GM12878 (cell line): ENCODE measurements at regions not wholly inside any gene's neighbourhood (a gene's known extent, or its start where the extent isn't known, plus 50 kb on each side); places are given as distances from the start of the nearest gene placed in this dataset.

Experiments used
- ATAC-seq: fragments of 200-7000 bp; cut with Tn5 transposase; 3 replicates; pipeline ENCODE4 v1.9.1; 2020; ENCODE audit warnings: mild to moderate bottlenecking, moderate library complexity
- BruUV-seq: library from RNA; stranded (reverse); fragments of 400-500 nt; replicated peaks from 2 replicates; lab custom pipeline; 2021; lab: Mats Ljungman, UMichigan
- CTCF ChIA-PET: fragments of 300-600 bp; sonication (Branson Sonifier 250); formaldehyde crosslinking; extraction: SDS; loops from one replicate; lab custom pipeline; 2021; ENCODE audit warnings: inconsistent platforms; lab: Yijun Ruan, JAX
- POLR2A ChIA-PET: fragments of 350-600 bp; formaldehyde crosslinking; extraction: SDS; loops from one replicate; lab custom pipeline; 2021; ENCODE audit warnings: inconsistent platforms; lab: Charles Lee
- RAD21 ChIA-PET: fragments of 300-600 bp; sonication (Branson Sonifier 250); formaldehyde crosslinking; loops from one replicate; lab custom pipeline; 2023; ENCODE audit warnings: antibody characterized with exemption; ENCODE audit not compliant: unreplicated experiment; lab: Charles Lee
- SMC1A ChIA-PET: fragments of 300-600 bp; sonication (Branson Sonifier 250); formaldehyde crosslinking; loops from one replicate; lab custom pipeline; 2023; ENCODE audit not compliant: unreplicated experiment, uncharacterized antibody; lab: Charles Lee
- DNase-seq: peaks from one replicate; pipeline ENCODE4 v3.0.0-alpha.2; 2011; ENCODE audit warnings: low read depth, low spot score
- FAIRE-seq: peaks from 3 replicates; lab custom pipeline; 2011; peaks lifted over from hg19 to GRCh38; lab: Jason Lieb, UNC
- H2AFZ ChIP-seq: 2 replicates; pipeline ENCODE4 v1.6.0; 2011; ENCODE audit warnings: low read depth, low read length, control low read depth; ENCODE audit not compliant: control insufficient read depth
- H3K27ac ChIP-seq: 2 replicates; pipeline ENCODE4 v1.5.1; 2011; ENCODE audit warnings: control low read depth; ENCODE audit not compliant: control insufficient read depth, insufficient read depth
- H3K27me3 ChIP-seq, 2 experiments: replicated peaks in 1 of 2; 2 replicates each; pipeline versions ENCODE4 v1.6.0 to v1.6.1; 2011; ENCODE audit warnings: low read length in 1 of 2; ENCODE audit not compliant: control insufficient read depth in 2 of 2, insufficient read depth in 2 of 2
- H3K36me3 ChIP-seq, 2 experiments: 2 replicates each; pipeline ENCODE4 v1.5.1; 2011; ENCODE audit warnings: low read length in 1 of 2; ENCODE audit not compliant: control insufficient read depth in 2 of 2, insufficient read depth in 2 of 2
- H3K4me1 ChIP-seq: 2 replicates; pipeline ENCODE4 v1.6.1; 2011; ENCODE audit warnings: mild to moderate bottlenecking, low read length, moderate library complexity, mixed read lengths; ENCODE audit not compliant: control insufficient read depth, insufficient read depth
- H3K4me2 ChIP-seq: 2 replicates; pipeline ENCODE4 v1.6.0; 2011; ENCODE audit warnings: control low read depth; ENCODE audit not compliant: control insufficient read depth, insufficient read depth
- H3K4me3 ChIP-seq: fragments of 200-600 bp; sonication (generic); 2 replicates; pipeline ENCODE4 v1.5.1; 2016
- H3K79me2 ChIP-seq: 2 replicates; pipeline ENCODE4 v1.6.0; 2011; ENCODE audit warnings: low read length; ENCODE audit not compliant: control insufficient read depth, insufficient read depth
- H3K9ac ChIP-seq: 2 replicates; pipeline ENCODE4 v1.8.0; 2011; ENCODE audit warnings: low read length, control low read depth, mixed read lengths; ENCODE audit not compliant: control insufficient read depth, insufficient read depth
- H3K9me3 ChIP-seq: replicated peaks from 3 replicates; pipeline ENCODE4 v1.5.1; 2011; ENCODE audit warnings: mild to moderate bottlenecking, low read length; ENCODE audit not compliant: control insufficient read depth, insufficient read depth
- H4K20me1 ChIP-seq: 2 replicates; pipeline ENCODE4 v1.6.0; 2011; ENCODE audit not compliant: control insufficient read depth, insufficient read depth
- E2F8 ChIP-seq: fragments of 450-650 bp; IDR thresholded peaks from 2 replicates; pipeline ENCODE4 v1.6.1; 2018; ENCODE audit warnings: mild to moderate bottlenecking, low read depth, moderate library complexity; ENCODE audit not compliant: partially characterized antibody
- FOS ChIP-seq: IDR thresholded peaks from 3 replicates; pipeline ENCODE4 v1.6.1; 2011; ENCODE audit warnings: borderline replicate concordance; ENCODE audit not compliant: insufficient read length; ENCODE audit errors: extremely low read depth
- FOXM1 ChIP-seq: IDR thresholded peaks from 2 replicates; pipeline ENCODE4 v1.6.1; 2012; ENCODE audit warnings: low read depth, mild to moderate bottlenecking, inconsistent platforms, low read length, moderate library complexity
- GABPA ChIP-seq: IDR thresholded peaks from 2 replicates; pipeline ENCODE4 v1.6.1; 2014; ENCODE audit warnings: antibody characterized with exemption, low read depth, mild to moderate bottlenecking, inconsistent platforms
- NRF1 ChIP-seq: conservative IDR thresholded peaks from 2 replicates; pipeline ENCODE4 v1.6.1; 2011; ENCODE audit warnings: mild to moderate bottlenecking, low read depth, low read length, improper control_type of control experiment
- PAX5 ChIP-seq: IDR thresholded peaks from 2 replicates; pipeline ENCODE4 v1.6.1; 2011; ENCODE audit warnings: low read depth, low read length, borderline replicate concordance
- PML ChIP-seq: IDR thresholded peaks from 2 replicates; pipeline ENCODE4 v1.6.1; 2012; ENCODE audit warnings: low read length, inconsistent platforms
- PRDM15 ChIP-seq: fragments of 450-650 bp; formaldehyde crosslinking; IDR thresholded peaks from 2 replicates; pipeline ENCODE4 v1.4.0; 2020; ENCODE audit warnings: mild to moderate bottlenecking, moderate library complexity
- RELA ChIP-seq: fragments of 450-650 bp; IDR thresholded peaks from 2 replicates; pipeline ENCODE4 v1.8.0; 2014; ENCODE audit warnings: borderline replicate concordance; ENCODE audit not compliant: partially characterized antibody
- SMC3 ChIP-seq: IDR thresholded peaks from 2 replicates; pipeline ENCODE4 v1.6.1; 2011; ENCODE audit warnings: low read length, improper control_type of control experiment, borderline replicate concordance
- SP1 ChIP-seq: IDR thresholded peaks from one replicate; pipeline ENCODE4 v1.6.1; 2011; ENCODE audit warnings: low read depth, low read length
- SUPT20H ChIP-seq: IDR thresholded peaks from 2 replicates; pipeline ENCODE4 v1.6.1; 2011; ENCODE audit warnings: low read depth, mild to moderate bottlenecking, low read length, moderate library complexity, borderline replicate concordance; ENCODE audit not compliant: control insufficient read depth
- YBX1 ChIP-seq: fragments of 450-650 bp; IDR thresholded peaks from 2 replicates; pipeline ENCODE4 v1.6.1; 2016; ENCODE audit warnings: antibody characterized with exemption
- ZNF622 ChIP-seq: fragments of 450-650 bp; IDR thresholded peaks from 2 replicates; pipeline ENCODE4 v1.6.1; 2017; ENCODE audit warnings: mild to moderate bottlenecking, inconsistent platforms
- WGBS: methylation state at CpG from one replicate; pipeline ENCODE4 v1.1.6; 2016; ENCODE audit warnings: low lambda C conversion rate; ENCODE audit not compliant: insufficient replicate concordance, insufficient coverage; ENCODE audit errors: missing lambda C conversion rate; 5-methylcytosine and 5-hydroxymethylcytosine counted together
- in situ Hi-C: fragments of 300-500 bp; cut with MboI; formaldehyde crosslinking; loops from 9 replicates; pipeline ENCODE4 v1.14.3; 2018; ENCODE audit warnings: mixed read lengths
- intact Hi-C: fragments of 100-400 bp; cut with micrococcal nuclease; formaldehyde crosslinking; loops from one replicate; pipeline ENCODE4 v1.14.2; 2022; ENCODE audit not compliant: unreplicated experiment
- TF ChIP-seq, protein P1 (sequence below): IDR thresholded peaks from 2 replicates; pipeline ENCODE4 v1.6.1; 2011; ENCODE audit warnings: low read depth, low read length, improper control_type of control experiment, borderline replicate concordance
- TF ChIP-seq, protein P2 (sequence below): fragments of 450-650 bp; IDR thresholded peaks from 2 replicates; pipeline ENCODE4 v1.6.1; 2017; ENCODE audit warnings: borderline replicate concordance

DNA sequence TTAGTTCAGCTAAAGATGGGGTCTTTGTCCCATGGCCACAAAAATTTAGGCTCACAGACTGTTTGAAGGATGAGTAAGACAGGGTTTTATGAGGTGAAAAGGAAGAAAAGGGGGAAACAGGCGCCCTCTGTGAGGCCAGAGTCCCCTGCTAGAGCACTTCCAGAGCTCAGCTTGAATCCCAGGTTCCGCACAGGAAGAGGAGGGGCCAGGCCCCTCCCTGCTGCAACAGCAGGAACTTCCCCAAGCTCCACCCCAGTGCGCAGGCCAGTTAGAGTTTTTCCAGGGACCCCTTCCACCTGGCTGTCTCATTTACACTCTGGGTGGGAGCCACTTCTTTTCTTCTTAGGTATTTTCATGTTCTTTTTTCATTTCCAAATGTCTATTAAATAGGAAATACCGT lies 480.8 kb downstream of the PSAT1 start:
- Histone ChIP-seq H3K79me2 (no peaks in the 10 kb centered on the region), H3K4me1 (no peaks in the 10 kb centered on the region), H3K4me2 (no peak overlapping the region), H3K9me3 (no peaks in the 10 kb centered on the region), H3K27ac (no peak overlapping the region)
- intact Hi-C loops, result no loop called here
- 57% methylated on average over 3 of the region's 4 CpGs for WGBS
- CTCF ChIA-PET, result no interaction called here
- DNase-seq, result no peak
- no TSS peak for BruUV-seq
- TF ChIP-seq E2F8 (no peak), YBX1 (no peak), PML (no peak), SMC3 (no peak), PRDM15 (CRISPR knock-in tag) (no peak), FOXM1 (no peak), FOS (no peak), NRF1 (no peak), SUPT20H (no peak), PAX5 (no peak), SP1 (no peak), RELA (no peak), ZNF622 (no peak), GABPA (no peak)
- TF ChIP-seq, protein P1, sequence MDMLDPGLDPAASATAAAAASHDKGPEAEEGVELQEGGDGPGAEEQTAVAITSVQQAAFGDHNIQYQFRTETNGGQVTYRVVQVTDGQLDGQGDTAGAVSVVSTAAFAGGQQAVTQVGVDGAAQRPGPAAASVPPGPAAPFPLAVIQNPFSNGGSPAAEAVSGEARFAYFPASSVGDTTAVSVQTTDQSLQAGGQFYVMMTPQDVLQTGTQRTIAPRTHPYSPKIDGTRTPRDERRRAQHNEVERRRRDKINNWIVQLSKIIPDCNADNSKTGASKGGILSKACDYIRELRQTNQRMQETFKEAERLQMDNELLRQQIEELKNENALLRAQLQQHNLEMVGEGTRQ, result no peak
- TF ChIP-seq, protein P2, sequence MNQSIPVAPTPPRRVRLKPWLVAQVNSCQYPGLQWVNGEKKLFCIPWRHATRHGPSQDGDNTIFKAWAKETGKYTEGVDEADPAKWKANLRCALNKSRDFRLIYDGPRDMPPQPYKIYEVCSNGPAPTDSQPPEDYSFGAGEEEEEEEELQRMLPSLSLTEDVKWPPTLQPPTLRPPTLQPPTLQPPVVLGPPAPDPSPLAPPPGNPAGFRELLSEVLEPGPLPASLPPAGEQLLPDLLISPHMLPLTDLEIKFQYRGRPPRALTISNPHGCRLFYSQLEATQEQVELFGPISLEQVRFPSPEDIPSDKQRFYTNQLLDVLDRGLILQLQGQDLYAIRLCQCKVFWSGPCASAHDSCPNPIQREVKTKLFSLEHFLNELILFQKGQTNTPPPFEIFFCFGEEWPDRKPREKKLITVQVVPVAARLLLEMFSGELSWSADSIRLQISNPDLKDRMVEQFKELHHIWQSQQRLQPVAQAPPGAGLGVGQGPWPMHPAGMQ, result no peak
- TF ChIP-seq, all 136 proteins: peak for 0
- no peak overlapping the region for H3K9ac ChIP-seq
- no peak overlapping the region for H2AFZ ChIP-seq
- FAIRE-seq (no peak), ATAC-seq (no peak)
- in situ Hi-C loops, result no loop called here
- H3K27me3 ChIP-seq, result no peaks in the 10 kb centered on the region; a peak in 1 of 4 replicates
- POLR2A ChIA-PET, result interaction anchor here (0.7 kb wide), 1 partner anchor 807 kb away, joined by 3 read pairs; no protein-coding TSS in a partner anchor
- SMC1A ChIA-PET, result interaction anchor here (0.7 kb wide), 1 partner anchor 602 kb away, joined by 3 read pairs; no protein-coding TSS in a partner anchor
- no peaks in the 10 kb centered on the region for H3K36me3 ChIP-seq
- H4K20me1 ChIP-seq, result no peaks in the 10 kb centered on the region
- RAD21 ChIA-PET, result no interaction called here
- no peak overlapping the region for H3K4me3 ChIP-seq
